ENCODE measurements at regions not wholly inside any gene's neighbourhood (a gene's known extent, or its start where the extent isn't known, plus 50 kb on each side); places are given as distances from the start of the nearest gene placed in this dataset.

GRCh38 chr16:24463196-24463945 is 76.0 kb upstream of the RBBP6 start:
- in situ Hi-C loops (cut with MboI; ENCODE audit: low sequenced_read_pairs): no loop called here
- Histone ChIP-seq H3K4ac (ENCODE audit: low read depth, low read length) (no peak overlapping the region), H2BK120ac (ENCODE audit: low read depth, low read length) (no peak overlapping the region), H3K27me3 (ENCODE audit: control insufficient read depth, insufficient read depth, low read length) (no peaks in the 10 kb centered on the region), H2BK20ac (ENCODE audit: low read depth, low read length) (no peak overlapping the region), H3K18ac (ENCODE audit: low read depth, low read length) (no peak overlapping the region), H3K4me3 (ENCODE audit: insufficient read depth, low read depth, low read length) (no peak overlapping the region), H4K91ac (ENCODE audit: insufficient read depth, low read depth, low read length) (no peak overlapping the region), H3K27ac (ENCODE audit: insufficient read depth, low read length) (no peak overlapping the region), H4K20me1 (ENCODE audit: insufficient read depth, low read length) (no peaks in the 10 kb centered on the region), H3K4me1 (ENCODE audit: control insufficient read depth, insufficient read depth, low read length) (no peaks in the 10 kb centered on the region), H3K14ac (replicated peaks; ENCODE audit: low read depth, low read length) (no peak overlapping the region), H3K79me1 (ENCODE audit: low read depth in 1 of 2, low read length in 2 of 2) (no peaks in the 10 kb centered on the region), H3K23ac (ENCODE audit: low read depth, low read length) (no peak overlapping the region), H3K4me2 (ENCODE audit: low read depth, low read length) (no peak overlapping the region), H3K36me3 (ENCODE audit: control insufficient read depth, insufficient read depth, low read length) (no peaks in the 10 kb centered on the region), H2AK9ac (replicated peaks; ENCODE audit: low read depth, low read length, poor library complexity) (no peak overlapping the region), H3K56ac (ENCODE audit: extremely low read depth, insufficient read depth, low read length) (no peak overlapping the region), H3K9me3 (ENCODE audit: control insufficient read depth, insufficient read depth, low read length) (no peaks in the 10 kb centered on the region), H3K9ac (ENCODE audit: low read depth, low read length) (no peak overlapping the region), H4K5ac (ENCODE audit: low read depth, low read length) (no peak overlapping the region), H2BK15ac (ENCODE audit: low read depth, low read length) (no peak overlapping the region), H2AK5ac (ENCODE audit: low read depth, low read length) (no peak overlapping the region), H2AFZ (replicated peaks; ENCODE audit: low read length, poor library complexity) (no peak overlapping the region), H3K9me1 (ENCODE audit: insufficient read depth, low read length) (no peaks in the 10 kb centered on the region), H2BK5ac (ENCODE audit: low read depth, low read length, poor library complexity, severe bottlenecking) (no peak overlapping the region), H4K8ac (ENCODE audit: low read depth in 2 of 2, low read length in 2 of 2) (no peak overlapping the region)
- intact Hi-C loops (cut with micrococcal nuclease): no loop called here
- 59% methylated on average over 5 of the region's 10 CpGs; no CpG with 5 or more reads in 1 of the 2 experiments for WGBS, 2 experiments (ENCODE audit: extremely low coverage in 2 of 2, insufficient read length in 1 of 2)
- ATAC-seq (ENCODE audit: low read depth) (no peak), DNase-seq (no peak)
- ChIA-PET POLR2A (ENCODE audit: unreplicated experiment) (no interaction called here), CTCF (no interaction called here)
- dilution Hi-C loops (cut with HindIII; ENCODE audit: low sequenced_read_pairs, unreplicated experiment): no loop called here
- TF ChIP-seq RAD21 (IDR thresholded peaks at IDR 0.05; ENCODE audit: low read length) (no peak), ELK1 (IDR thresholded peaks at IDR 0.05; ENCODE audit: borderline replicate concordance, low read depth, low read length) (no peak), MAFK (IDR thresholded peaks at IDR 0.05; ENCODE audit: low read depth, low read length) (peak; percentile 29)
- BruUV-seq (replicated peaks): no TSS peak

Data from IMR-90 (cell line).